AG04450 (cell line): ENCODE measurements at regions not wholly inside any gene's neighbourhood (a gene's known extent, or its start where the extent isn't known, plus 50 kb on each side); places are given as distances from the start of the nearest gene placed in this dataset.

Source experiments
- CTCF ChIA-PET: fragments of 300-600, 350-600 bp; formaldehyde crosslinking; extraction: SDS; loops from one replicate; lab custom pipeline; 2022; ENCODE audit warnings: antibody characterized with exemption, inconsistent platforms; lab: Charles Lee
- POLR2A ChIA-PET: fragments of 350-600 bp; formaldehyde crosslinking; extraction: SDS; loops from one replicate; lab custom pipeline; 2021; ENCODE audit warnings: antibody characterized with exemption, inconsistent platforms; lab: Yijun Ruan, JAX
- DNase-seq: peaks from one replicate; pipeline ENCODE4 v3.0.0-alpha.2; 2011; ENCODE audit warnings: low read depth, low spot score
- H3K27ac ChIP-seq: one replicate; pipeline ENCODE4 v1.5.1; 2012; ENCODE audit warnings: low read depth, low read length, control low read depth
- H3K27me3 ChIP-seq: one replicate; pipeline ENCODE4 v1.6.0; 2012; ENCODE audit warnings: low read length; ENCODE audit not compliant: control insufficient read depth, insufficient read depth
- H3K4me3 ChIP-seq: 2 replicates; pipeline ENCODE4 v1.5.1; 2011; ENCODE audit warnings: mild to moderate bottlenecking, low read depth, low read length, control low read depth
- H3K9me3 ChIP-seq: 2 replicates; pipeline ENCODE4 v1.5.1; 2012; ENCODE audit warnings: low read length; ENCODE audit not compliant: control insufficient read depth, insufficient read depth
- CTCF ChIP-seq: IDR thresholded peaks from 2 replicates; pipeline ENCODE4 v1.5.1; 2011; ENCODE audit warnings: low read depth, low read length, control low read depth, inconsistent platforms

GRCh38 chrX:130516123-130516522, 114.3 kb downstream of the RBMX2 start:
- DNase-seq: no peak
- Histone ChIP-seq H3K27ac (no peak overlapping the region), H3K9me3 (no peaks in the 10 kb centered on the region), H3K4me3 (no peak overlapping the region), H3K27me3 (no peaks in the 10 kb centered on the region)
- ChIA-PET POLR2A (no interaction called here), CTCF (no interaction called here)
- TF ChIP-seq CTCF: no peak

DNA sequence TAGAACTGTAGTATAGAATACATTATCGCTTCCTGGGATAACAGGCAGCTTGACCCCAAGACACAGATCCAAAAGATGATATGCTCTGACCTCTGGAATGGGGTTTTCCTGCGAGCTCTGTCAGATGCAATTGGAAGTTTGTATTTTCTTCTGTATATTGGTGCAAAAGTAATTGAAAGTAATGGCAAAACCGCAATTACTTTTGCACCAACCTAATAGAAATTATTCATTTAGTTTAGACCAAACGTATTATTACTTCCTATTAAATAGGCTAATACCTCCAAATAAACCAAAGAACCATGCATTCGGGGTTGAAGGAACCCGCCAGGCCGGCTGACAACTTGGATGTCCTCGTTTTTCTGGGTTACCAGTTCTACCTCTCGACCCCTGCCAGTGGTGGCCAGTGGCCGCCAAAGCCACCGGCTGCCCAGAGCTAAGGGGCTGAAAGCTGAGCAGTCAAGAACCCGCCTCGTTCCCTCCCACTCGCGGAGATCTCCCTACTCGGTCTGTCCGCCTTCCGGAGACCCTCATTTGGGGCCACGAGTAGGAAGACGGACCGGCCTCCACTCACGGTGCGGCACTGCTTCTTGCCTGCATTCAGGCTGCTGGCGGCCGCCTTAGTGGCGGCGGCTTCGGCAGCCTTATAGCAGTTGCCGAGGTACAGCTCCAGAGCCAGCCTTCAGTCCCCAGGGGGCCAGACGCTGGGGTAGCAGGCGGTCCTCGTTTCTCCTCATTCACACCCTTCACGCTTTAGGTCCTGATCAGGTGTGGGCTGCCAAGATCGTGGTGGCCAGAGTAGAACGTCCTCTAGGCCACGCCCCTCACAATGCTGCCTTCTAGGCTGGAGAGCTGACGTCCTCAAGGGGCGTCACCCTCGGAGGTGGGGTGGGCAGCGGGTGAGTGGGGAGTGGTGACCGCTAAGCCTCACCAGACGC, 121.9 kb downstream of the RBMX2 start:
- H3K4me3 ChIP-seq: peak overlapping the region; percentile 35
- H3K9me3 ChIP-seq: no peaks in the 10 kb centered on the region
- POLR2A ChIA-PET: no interaction called here
- DNase-seq: no peak
- no peak overlapping the region for H3K27ac ChIP-seq
- no peaks in the 10 kb centered on the region for H3K27me3 ChIP-seq
- TF ChIP-seq CTCF: no peak
- CTCF ChIA-PET: no interaction called here

GRCh38 chrX:130524476-130525194, 122.8 kb downstream of the RBMX2 start:
- no peak overlapping the region for H3K4me3 ChIP-seq
- H3K27me3 ChIP-seq: no peaks in the 10 kb centered on the region
- H3K27ac ChIP-seq: no peak overlapping the region
- CTCF ChIA-PET: no interaction called here
- H3K9me3 ChIP-seq: no peaks in the 10 kb centered on the region; the same call in 1 of the 2 replicates
- POLR2A ChIA-PET: no interaction called here
- DNase-seq: no peak
- TF ChIP-seq CTCF: no peak

DNA sequence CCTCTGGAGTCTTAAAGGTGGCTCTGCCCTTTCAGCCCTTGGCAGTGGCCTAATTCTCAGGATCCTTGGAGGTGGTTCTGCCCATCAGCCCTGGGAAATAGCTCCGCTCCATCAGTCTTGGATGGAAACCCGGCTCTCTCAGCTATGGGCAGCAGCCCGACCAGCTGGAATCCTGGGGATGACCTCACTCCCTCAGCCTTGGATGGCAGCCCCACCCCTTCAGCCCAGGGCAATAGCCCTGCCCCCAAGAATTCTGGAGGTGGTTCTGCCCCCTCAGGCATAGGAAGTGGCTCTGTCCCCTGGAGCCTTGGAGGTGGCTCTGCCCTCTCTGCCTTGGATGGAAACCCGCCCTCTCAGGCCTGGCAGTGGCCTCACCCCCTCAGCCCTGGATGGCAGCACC, 127.7 kb downstream of the RBMX2 start:
- CTCF ChIA-PET: no interaction called here
- no peak for TF ChIP-seq CTCF
- H3K27me3 ChIP-seq: no peaks in the 10 kb centered on the region
- H3K9me3 ChIP-seq: no peaks in the 10 kb centered on the region; the same call in 1 of the 2 replicates
- no peak overlapping the region for H3K27ac ChIP-seq
- H3K4me3 ChIP-seq: no peak overlapping the region
- no peak for DNase-seq
- POLR2A ChIA-PET: no interaction called here

DNA sequence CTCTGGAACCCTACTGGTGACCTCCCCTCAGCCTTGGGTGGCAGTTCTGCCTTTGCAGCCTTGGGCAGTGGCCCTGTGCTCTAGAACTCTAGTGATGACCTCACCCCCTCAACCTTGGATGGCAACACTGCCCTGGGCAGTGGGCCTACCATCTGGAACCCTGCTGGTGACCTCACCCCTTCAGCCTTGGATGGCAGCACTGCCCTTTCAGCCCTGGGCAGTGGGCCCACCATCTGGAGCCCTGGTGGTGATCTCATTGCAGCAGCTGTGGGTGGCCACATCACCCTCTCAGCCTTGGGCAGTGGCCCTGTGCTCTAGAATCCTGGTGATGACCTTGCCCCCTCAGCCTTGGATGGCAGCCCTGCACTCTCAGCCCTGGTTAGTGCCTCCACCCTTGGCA, 129.3 kb downstream of the RBMX2 start:
- Histone ChIP-seq H3K27me3 (no peaks in the 10 kb centered on the region), H3K4me3 (no peak overlapping the region), H3K27ac (no peak overlapping the region), H3K9me3 (no peaks in the 10 kb centered on the region; the same call in 1 of the 2 replicates)
- no peak for TF ChIP-seq CTCF
- ChIA-PET CTCF (no interaction called here), POLR2A (no interaction called here)
- no peak for DNase-seq
